ENCODE measurements at regions not wholly inside any gene's neighbourhood (a gene's known extent, or its start where the extent isn't known, plus 50 kb on each side); places are given as distances from the start of the nearest gene placed in this dataset.
"Not testable (repeated sequence)": the region's sequence is repeated elsewhere in the genome, so short reads cannot be mapped to it uniquely, and the experiment has no call there.

- DNase-seq (ENCODE audit: insufficient read length, low spot score) (no peak), FAIRE-seq (no peak)
Measured at GRCh38 chr22:34526681-34527080, 539.3 kb upstream of the ISX start.

GRCh38 chr22:34534101-34534500, 531.9 kb upstream of the ISX start:
- DNase-seq (ENCODE audit: insufficient read length, low spot score) (no peak), FAIRE-seq (no peak)

GRCh38 chr22:34567367-34567766, 498.6 kb upstream of the ISX start:
- no peak for DNase-seq (ENCODE audit: insufficient read length, low spot score)
- no peak for FAIRE-seq

GRCh38 chr22:34570408-34570807, 495.6 kb upstream of the ISX start:
- no peak for DNase-seq (ENCODE audit: insufficient read length, low spot score)
- FAIRE-seq = no peak

- DNase-seq (ENCODE audit: insufficient read length, low spot score) (no peak), FAIRE-seq (no peak)
Measured at GRCh38 chr22:34579519-34579918, 486.4 kb upstream of the ISX start.

GRCh38 chr22:34587357-34588356, 478.3 kb upstream of the ISX start:
- FAIRE-seq = no peak
- DNase-seq (ENCODE audit: insufficient read length, low spot score) = no peak

- no peak for FAIRE-seq
Measured at GRCh38 chr22:34588871-34589545, 476.9 kb upstream of the ISX start.

GRCh38 chr22:34592123-34592740, 473.7 kb upstream of the ISX start:
- FAIRE-seq (no peak), DNase-seq (ENCODE audit: insufficient read length, low spot score) (no peak)

More at GRCh38 chr22:34588871-34589545, 476.9 kb upstream of the ISX start:
- no peak for DNase-seq (ENCODE audit: insufficient read length, low spot score)

GRCh38 chr22:34599567-34599966, 466.4 kb upstream of the ISX start:
- FAIRE-seq (no peak), DNase-seq (ENCODE audit: insufficient read length, low spot score) (no peak)

GRCh38 chr22:34604312-34604711, 461.6 kb upstream of the ISX start:
- DNase-seq (ENCODE audit: insufficient read length, low spot score) = no peak
- no peak for FAIRE-seq

- DNase-seq (ENCODE audit: insufficient read length, low spot score) (no peak), FAIRE-seq (no peak)
Measured at GRCh38 chr22:34608106-34608505, 457.9 kb upstream of the ISX start.

- DNase-seq (ENCODE audit: insufficient read length, low spot score) (no peak), FAIRE-seq (no peak)
Measured at GRCh38 chr22:34608540-34609115, 457.3 kb upstream of the ISX start.

- no peak for FAIRE-seq
Measured at GRCh38 chr22:34609646-34610045, 456.3 kb upstream of the ISX start.

GRCh38 chr22:34620161-34620560, 445.8 kb upstream of the ISX start:
- FAIRE-seq (no peak), DNase-seq (ENCODE audit: insufficient read length, low spot score) (no peak)

More at GRCh38 chr22:34609646-34610045, 456.3 kb upstream of the ISX start:
- DNase-seq (ENCODE audit: insufficient read length, low spot score) = no peak

- FAIRE-seq (no peak), DNase-seq (ENCODE audit: insufficient read length, low spot score) (no peak)
Measured at GRCh38 chr22:34620832-34621231, 445.1 kb upstream of the ISX start.

GRCh38 chr22:34622602-34623001, 443.4 kb upstream of the ISX start:
- FAIRE-seq (no peak), DNase-seq (ENCODE audit: insufficient read length, low spot score) (no peak)

- DNase-seq (ENCODE audit: insufficient read length, low spot score) (no peak), FAIRE-seq (no peak)
Measured at GRCh38 chr22:34623580-34623979, 442.4 kb upstream of the ISX start.

GRCh38 chr22:34625892-34626291, 440.1 kb upstream of the ISX start:
- DNase-seq (ENCODE audit: insufficient read length, low spot score); FAIRE-seq: not testable (repeated sequence)

GRCh38 chr22:34638128-34638527, 427.8 kb upstream of the ISX start:
- FAIRE-seq = no peak
- DNase-seq (ENCODE audit: insufficient read length, low spot score) = no peak

GRCh38 chr22:34639911-34640310, 426.0 kb upstream of the ISX start:
- FAIRE-seq (no peak), DNase-seq (ENCODE audit: insufficient read length, low spot score) (no peak)

GRCh38 chr22:34645375-34645774, 420.6 kb upstream of the ISX start:
- FAIRE-seq = no peak
- DNase-seq (ENCODE audit: insufficient read length, low spot score) = no peak

Measured in HTR-8/SVneo (cell line).